ENCODE measurements at regions not wholly inside any gene's neighbourhood (a gene's known extent, or its start where the extent isn't known, plus 50 kb on each side); places are given as distances from the start of the nearest gene placed in this dataset.

DNA sequence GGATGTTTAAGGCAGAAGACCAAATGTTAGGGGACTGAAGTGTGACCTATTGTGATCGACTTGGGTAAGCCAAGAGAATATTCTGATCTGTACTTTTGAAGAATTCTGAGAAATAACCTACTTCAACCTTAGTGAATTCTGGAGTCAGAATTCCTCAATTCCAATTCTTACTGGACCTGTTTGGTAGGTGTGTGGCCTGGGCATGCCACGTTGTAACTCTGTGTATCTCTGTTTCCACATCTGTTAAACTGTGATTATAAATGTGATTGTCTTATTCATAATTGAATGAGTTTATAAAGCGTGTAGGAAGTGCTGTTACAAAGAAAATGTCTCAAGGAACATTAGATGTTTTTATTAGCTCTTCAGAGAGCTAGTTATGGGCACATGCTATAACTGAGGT, 64.5 kb downstream of the TUSC1 start:
- H3K27ac ChIP-seq, result no peak overlapping the region
- H3K36me3 ChIP-seq, result no peaks in the 10 kb centered on the region
- no peaks in the 10 kb centered on the region for H3K9me3 ChIP-seq
- no peak overlapping the region for H3K4me3 ChIP-seq
- H3K4me1 ChIP-seq, result no peaks in the 10 kb centered on the region
- DNase-seq (ENCODE audit: low spot score), result no peak
- TF ChIP-seq, protein P1, sequence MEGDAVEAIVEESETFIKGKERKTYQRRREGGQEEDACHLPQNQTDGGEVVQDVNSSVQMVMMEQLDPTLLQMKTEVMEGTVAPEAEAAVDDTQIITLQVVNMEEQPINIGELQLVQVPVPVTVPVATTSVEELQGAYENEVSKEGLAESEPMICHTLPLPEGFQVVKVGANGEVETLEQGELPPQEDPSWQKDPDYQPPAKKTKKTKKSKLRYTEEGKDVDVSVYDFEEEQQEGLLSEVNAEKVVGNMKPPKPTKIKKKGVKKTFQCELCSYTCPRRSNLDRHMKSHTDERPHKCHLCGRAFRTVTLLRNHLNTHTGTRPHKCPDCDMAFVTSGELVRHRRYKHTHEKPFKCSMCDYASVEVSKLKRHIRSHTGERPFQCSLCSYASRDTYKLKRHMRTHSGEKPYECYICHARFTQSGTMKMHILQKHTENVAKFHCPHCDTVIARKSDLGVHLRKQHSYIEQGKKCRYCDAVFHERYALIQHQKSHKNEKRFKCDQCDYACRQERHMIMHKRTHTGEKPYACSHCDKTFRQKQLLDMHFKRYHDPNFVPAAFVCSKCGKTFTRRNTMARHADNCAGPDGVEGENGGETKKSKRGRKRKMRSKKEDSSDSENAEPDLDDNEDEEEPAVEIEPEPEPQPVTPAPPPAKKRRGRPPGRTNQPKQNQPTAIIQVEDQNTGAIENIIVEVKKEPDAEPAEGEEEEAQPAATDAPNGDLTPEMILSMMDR (IDR thresholded peaks at IDR 0.05), result no peak
- H3K27me3 ChIP-seq, result no peaks in the 10 kb centered on the region

DNA sequence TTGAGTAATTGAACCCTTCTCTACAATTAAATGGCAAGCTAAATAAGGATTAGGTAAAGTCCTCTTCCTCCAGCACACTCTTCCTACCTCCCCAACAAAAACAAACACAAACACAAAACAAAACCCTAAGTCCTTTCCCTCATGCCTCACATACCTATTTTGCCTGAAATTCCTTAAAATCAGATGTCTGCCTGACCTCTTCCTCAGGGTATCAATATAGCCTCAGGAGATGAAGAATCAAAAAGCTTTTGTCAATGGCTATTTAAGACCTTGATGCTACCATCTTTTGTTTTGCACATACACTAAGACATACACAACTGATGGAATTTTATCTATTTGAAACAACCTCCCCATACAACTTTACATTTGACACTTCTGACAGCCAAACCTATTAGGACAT, 75.1 kb downstream of the TUSC1 start:
- H3K4me3 ChIP-seq, result no peak overlapping the region
- TF ChIP-seq, protein P1 (IDR thresholded peaks at IDR 0.05), result no peak
- no peaks in the 10 kb centered on the region for H3K27me3 ChIP-seq
- no peak for DNase-seq (ENCODE audit: low spot score)
- no peak overlapping the region for H3K27ac ChIP-seq
- no peaks in the 10 kb centered on the region for H3K4me1 ChIP-seq
- H3K36me3 ChIP-seq, result no peaks in the 10 kb centered on the region
- no peaks in the 10 kb centered on the region for H3K9me3 ChIP-seq

DNA sequence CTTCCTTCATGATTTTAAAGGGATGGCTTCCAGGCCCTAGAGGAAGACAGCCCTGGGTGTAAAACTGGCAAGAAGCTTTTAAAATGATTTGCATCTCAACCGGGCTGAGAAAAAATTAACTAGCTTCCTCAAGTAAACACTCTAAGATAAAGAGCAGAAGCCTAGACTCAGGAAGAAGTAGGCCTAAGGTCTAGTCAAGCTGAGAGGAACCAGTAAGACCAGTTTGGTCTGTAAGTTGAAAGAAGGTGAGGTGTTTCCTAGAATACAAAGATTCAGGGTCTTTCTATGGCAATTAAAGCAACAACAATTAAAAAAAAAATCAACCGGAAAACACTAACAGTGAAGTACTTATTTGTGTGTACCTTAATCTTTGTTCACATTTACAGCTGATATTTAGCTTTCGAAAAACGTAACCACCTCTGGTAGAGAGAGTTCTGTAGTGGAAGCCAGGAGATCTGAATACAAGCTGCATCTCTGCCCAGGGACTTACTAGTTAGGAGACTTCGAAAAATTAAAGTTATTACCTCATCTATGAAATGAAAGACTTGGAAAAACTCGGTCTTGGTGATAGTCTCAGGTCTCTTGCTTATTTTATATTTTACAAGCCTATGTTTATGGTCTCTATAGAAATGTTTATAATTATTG, 75.7 kb downstream of the TUSC1 start:
- H3K27ac ChIP-seq, result no peak overlapping the region
- H3K4me3 ChIP-seq, result no peak overlapping the region
- TF ChIP-seq, protein P1 (IDR thresholded peaks at IDR 0.05), result no peak
- DNase-seq (ENCODE audit: low spot score), result no peak
- H3K4me1 ChIP-seq, result no peaks in the 10 kb centered on the region
- no peaks in the 10 kb centered on the region for H3K9me3 ChIP-seq
- no peaks in the 10 kb centered on the region for H3K36me3 ChIP-seq
- no peaks in the 10 kb centered on the region for H3K27me3 ChIP-seq

DNA sequence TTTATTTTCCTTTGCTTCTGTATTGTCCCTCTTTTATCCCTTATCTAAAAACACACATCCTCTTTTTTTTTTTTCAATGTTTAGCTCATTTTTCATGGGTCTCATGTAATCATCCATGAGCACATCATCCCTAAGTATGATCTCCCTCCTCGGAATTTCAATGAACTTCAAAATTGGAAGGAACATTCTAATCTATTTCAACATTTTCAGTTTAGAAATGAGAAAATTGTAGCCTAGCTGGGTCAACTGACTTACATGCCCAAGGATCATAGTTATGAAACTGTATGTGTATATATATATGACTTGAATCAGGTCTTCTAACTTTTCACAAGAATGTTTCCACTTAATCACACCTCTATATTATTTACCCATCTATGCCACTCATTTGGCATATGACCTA, 77.7 kb downstream of the TUSC1 start:
- no peak for DNase-seq (ENCODE audit: low spot score)
- Histone ChIP-seq H3K36me3 (no peaks in the 10 kb centered on the region), H3K27ac (no peak overlapping the region), H3K4me1 (no peaks in the 10 kb centered on the region), H3K27me3 (no peaks in the 10 kb centered on the region), H3K4me3 (no peak overlapping the region), H3K9me3 (peaks cover 0 to 11% of the 10 kb centered on the region in 2 donors)
- TF ChIP-seq, protein P1 (IDR thresholded peaks at IDR 0.05), result no peak

DNA sequence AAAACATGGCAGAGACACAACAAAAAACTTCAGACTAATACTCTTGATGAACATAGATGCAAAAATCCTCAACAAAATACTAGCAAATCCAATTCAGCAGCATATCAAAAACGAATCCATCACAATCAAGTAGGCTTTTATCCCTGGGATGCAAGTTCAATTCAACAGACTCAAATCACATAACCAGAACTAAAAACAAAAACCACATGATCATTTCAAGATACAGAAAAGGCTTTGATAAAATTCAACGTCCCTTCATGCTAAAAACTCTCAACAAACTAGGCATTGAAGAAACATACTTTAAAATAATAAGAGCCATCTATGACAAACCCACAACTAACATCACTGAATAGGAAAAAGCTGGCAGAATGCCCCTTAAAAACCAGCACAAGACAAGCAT, 93.6 kb downstream of the TUSC1 start:
- TF ChIP-seq, protein P1 (IDR thresholded peaks at IDR 0.05), result no peak
- no peak overlapping the region for H3K27ac ChIP-seq
- no peaks in the 10 kb centered on the region for H3K9me3 ChIP-seq
- no peaks in the 10 kb centered on the region for H3K4me1 ChIP-seq
- H3K36me3 ChIP-seq, result no peaks in the 10 kb centered on the region
- no peak for DNase-seq (ENCODE audit: low spot score)
- H3K27me3 ChIP-seq, result no peaks in the 10 kb centered on the region
- no peak overlapping the region for H3K4me3 ChIP-seq

DNA sequence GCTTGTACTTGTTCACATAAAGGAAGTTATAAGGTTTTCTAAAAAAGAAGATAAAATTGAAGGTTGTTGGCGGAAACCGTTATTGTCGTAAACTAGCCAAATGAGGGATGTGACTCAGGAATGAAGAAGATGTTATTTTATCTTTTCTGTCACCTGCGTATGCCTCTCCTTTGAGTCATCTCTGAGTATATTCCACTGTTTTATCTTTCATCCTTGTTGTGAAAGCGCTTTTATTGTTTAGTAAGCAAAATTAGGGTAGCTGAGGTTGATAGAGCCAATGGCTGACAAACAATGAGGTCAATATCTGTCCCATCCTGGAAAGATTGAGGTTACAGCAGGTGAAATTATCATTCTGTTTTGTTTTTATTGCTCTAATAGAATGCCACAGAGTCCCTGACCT, 105.0 kb downstream of the TUSC1 start:
- DNase-seq (ENCODE audit: low spot score), result no peak
- TF ChIP-seq, protein P1 (IDR thresholded peaks at IDR 0.05), result no peak
- Histone ChIP-seq H3K4me3 (no peak overlapping the region), H3K27me3 (no peaks in the 10 kb centered on the region), H3K9me3 (no peaks in the 10 kb centered on the region), H3K27ac (no peak overlapping the region), H3K4me1 (no peaks in the 10 kb centered on the region), H3K36me3 (no peaks in the 10 kb centered on the region)

All from right atrium auricular region (tissue), 2 donors.